ENCODE measurements at regions not wholly inside any gene's neighbourhood (a gene's known extent, or its start where the extent isn't known, plus 50 kb on each side); places are given as distances from the start of the nearest gene placed in this dataset.

DNA sequence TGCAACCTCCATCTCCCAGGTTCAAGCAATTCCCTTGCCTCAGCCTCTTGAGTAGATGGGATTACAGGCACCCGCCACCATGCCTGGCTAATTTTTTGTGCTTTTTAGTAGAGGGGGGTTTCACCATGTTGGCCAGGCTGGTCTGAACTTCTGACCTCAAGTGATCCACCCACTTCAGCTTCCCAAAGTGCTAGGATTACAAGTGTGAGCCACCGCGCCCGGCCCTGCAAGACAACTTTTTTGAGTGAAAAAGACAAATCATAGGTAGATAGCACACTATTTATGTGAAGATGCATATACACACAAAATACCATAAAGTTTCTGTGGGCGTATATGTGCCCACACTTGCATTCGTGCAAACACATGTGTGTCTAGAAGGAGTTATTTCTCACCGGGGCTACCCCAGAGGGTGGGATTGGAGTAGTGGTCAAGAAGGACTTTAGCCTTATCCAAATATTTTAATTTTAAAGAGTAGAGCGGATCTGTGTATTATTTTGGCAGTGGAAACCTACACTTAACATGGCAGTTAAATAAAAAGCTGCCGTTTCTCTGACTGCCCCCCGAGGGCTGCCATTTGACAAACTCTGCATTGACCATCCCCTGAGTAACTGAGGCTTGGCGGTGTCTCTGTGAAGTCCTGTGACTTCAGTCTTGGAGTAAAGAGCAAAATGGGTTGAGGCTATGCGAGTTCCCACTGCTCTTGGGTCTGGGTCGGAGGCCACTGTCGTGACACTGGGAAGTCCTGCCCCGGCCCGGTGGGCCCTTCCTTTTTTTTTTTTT is 93.4 kb upstream of the PTCH1 start:
- no peak for DNase-seq

DNA sequence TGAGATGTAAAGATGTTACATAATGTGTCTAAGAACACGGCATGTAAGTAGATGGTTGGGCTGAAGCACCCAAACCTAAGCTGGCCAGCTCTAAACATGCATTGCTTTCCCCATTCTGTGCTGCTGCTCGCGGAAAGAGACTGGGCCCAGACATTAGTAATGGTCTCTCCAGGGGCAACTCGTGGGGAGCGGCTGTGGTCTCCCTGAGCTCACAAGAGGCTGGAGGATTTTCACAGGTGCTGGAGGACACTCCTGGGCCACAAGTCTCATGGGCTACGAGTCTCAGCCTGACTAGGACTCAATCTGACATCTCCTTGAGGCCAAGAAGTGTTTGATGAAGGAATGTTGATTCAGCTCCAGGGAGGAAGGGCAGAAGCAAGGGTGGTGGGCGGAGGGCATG is 92.7 kb upstream of the PTCH1 start:
- DNase-seq, result no peak

DNA sequence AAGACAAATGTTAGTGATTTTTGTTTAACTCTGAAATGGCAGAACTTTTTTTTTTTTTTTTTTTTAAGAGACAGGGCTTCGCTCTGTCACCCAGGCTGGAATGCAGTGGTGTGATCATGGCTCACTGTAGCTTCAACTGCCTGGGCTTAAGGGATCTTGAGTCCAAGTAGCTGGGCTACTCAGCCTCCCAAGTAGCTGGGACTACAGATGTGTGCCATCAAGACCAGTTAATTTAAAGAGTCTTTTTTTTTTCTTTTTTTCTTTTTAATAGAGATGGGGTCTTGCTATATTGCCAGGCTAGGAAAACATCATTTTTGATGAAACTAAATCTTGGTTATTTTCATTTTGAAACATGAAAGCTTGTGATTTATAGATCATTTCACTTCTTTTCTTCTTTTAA is 91.6 kb upstream of the PTCH1 start:
- DNase-seq, result no peak

DNA sequence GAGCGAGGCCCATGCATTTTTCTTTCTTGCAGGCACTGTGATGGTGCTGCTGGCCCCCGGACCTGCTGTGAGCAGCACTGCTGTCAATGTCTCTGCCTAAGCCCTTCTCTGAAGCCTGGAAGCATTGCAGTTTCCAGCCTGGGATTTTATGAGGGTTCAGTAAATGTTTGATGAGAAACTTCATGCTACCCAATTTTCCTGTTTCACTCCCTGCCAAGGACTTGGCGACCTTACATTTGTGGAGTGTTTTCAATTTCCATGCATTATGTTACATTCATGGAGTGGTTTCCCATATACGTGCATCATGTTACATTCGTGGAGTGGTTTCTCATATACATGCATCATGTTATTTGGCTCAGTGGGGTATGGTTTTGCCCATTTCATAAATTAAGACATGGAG is 90.7 kb upstream of the PTCH1 start:
- no peak for DNase-seq

DNA sequence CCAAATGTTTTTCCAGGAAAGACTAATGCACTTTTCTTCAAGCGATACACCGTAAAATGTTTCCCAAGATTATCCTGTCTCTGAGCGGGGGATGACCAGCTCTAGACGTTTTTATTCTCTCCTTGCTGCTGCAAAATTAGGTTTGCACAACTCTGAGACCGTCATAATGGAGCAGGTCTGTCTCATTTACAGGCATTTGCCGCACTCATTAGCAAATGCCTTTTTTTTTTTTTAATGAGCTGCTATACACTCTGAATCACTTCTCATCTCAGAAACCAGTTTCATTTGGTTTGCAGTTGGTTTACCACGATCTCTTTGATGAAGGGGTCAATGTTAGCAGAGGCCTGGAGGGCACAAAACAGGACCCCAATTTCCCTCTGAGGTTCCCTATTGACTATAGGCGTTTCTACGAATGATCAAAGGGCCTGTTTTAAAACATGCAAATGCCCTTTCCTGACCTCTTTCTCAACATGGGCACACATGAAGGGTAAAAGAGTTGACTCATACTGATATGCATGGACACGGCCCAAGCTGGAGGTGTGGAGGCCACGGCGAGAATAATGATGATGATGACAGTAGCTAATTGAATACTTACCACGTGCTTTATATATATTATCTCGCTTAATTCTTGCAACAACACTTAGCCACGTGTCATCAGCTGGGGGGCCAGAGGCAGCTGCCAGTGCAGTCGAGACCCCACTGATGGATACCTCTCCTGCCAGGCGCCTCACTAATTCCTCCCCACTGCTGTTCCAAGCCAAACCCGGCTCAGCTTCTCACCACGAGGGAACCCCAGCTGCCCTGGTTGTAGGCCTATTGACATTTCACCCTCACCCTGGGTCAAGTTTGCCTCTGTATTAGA is 89.9 kb upstream of the PTCH1 start:
- DNase-seq, result no peak

DNA sequence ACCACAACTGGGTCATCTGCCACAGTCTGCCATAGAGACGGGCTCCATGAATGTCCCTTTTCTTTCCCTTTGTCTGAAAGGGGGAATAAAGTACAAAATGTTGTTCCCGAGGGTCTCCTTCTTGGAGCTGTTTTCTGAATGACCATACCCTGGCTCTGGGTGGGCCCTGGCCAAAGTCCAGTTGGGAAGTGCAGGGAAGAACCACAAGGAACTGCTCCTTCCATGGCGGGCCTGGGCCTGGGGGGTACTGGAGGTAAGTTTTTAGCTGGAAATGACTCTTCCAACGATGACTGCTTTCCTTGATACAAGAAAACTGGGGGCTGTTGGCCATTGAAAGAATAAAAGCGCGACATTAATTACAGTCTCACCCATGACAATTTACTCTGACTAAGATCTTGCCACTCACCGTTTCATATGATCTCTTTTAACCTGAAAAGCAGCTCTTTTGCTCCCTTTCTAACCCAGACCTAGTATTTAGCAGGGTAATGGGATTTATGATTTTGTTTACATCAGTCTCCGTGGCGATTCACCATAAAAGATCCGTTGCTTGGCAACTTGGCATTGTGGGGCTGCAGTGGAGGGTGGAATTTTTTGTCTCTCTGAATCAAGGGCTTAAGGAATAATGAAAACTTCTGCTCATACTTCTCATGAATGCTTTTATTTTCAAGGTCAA is 89.2 kb upstream of the PTCH1 start:
- DNase-seq, result no peak

DNA sequence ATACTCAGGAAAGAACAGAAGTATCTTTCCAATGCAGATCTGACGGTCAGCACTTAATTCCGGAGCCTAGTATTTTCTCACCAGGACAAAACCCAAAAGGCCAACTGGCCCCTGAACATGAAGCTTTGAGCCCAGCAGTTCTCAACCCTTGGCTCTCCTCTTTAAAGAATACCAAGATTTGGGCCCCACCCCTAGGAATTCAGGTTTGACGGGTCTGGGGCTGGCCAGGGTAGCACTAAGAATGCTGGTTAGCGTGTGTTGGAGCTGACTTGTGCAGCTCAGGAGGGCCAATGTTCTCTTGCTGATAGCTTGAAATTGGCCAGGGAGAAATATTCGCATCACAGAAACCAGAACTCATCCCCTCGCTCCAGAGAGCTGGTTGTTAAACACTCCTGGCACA is 88.3 kb upstream of the PTCH1 start:
- DNase-seq, result no peak

DNA sequence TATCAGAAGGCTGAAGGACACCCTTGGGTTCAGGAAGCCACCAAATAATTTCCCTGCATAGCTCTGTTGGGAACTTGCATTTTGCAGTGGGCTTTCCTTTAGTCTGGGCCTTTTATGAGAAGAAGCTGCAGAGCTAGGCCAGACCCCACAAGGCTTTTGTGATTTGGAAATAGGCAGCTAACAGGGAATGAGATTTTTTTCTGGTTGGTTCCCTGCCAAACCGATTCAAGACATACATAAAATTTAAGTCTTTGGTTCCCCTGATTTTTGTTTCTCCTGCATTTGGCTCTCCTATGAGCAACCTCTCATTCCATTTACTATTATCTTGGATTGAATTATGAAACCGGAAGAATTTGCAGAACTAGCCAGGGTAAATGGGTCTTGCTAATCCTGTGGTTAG is 81.5 kb upstream of the PTCH1 start:
- no peak for DNase-seq

DNA sequence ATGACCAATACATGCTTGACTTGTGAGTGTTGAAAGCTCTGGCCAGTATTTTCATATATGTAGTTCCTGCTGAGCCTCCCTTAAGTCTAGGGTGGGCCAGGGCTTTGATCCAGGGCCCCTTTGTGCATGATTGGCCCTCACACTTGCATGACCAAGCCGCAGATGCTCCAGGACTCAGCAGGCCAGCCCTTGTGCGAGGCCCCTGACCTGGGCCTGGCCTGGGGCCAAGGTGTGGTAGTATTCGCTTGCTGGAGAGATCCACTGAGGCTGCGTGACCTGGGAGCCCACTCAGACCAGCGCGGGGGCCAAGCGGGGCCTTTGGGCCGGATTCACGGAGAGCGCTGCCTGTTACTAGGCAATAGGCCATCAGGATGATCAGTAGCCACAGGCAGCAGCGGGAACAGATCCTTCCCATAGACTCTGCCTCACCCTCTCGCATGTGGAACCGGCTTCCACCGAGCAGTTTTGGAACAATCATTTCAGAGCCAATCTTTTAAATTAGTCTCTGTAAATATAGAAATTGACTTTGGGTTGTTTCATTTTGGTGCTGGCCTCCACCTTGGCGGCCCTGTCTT is 79.0 kb upstream of the PTCH1 start:
- DNase-seq, result no peak

DNA sequence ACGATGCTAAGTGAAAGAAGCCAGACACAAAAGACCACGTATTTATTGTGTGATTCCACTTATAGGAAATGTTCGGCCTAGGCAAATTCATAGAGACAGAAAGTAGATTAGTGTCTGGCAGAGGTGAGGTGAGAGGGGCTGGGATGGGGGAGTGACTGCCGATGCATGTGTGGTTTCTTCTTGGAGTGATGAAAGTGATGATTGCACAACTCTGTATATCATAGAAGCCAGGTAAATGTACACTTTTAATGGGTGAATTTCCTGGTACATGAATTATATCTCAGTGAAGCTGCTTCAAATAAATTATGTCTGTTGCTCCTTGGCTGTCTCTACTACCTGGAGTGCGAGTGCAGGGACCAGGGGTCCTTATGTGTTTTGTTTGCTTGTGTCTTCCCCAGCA is 76.2 kb upstream of the PTCH1 start:
- no peak for DNase-seq

DNA sequence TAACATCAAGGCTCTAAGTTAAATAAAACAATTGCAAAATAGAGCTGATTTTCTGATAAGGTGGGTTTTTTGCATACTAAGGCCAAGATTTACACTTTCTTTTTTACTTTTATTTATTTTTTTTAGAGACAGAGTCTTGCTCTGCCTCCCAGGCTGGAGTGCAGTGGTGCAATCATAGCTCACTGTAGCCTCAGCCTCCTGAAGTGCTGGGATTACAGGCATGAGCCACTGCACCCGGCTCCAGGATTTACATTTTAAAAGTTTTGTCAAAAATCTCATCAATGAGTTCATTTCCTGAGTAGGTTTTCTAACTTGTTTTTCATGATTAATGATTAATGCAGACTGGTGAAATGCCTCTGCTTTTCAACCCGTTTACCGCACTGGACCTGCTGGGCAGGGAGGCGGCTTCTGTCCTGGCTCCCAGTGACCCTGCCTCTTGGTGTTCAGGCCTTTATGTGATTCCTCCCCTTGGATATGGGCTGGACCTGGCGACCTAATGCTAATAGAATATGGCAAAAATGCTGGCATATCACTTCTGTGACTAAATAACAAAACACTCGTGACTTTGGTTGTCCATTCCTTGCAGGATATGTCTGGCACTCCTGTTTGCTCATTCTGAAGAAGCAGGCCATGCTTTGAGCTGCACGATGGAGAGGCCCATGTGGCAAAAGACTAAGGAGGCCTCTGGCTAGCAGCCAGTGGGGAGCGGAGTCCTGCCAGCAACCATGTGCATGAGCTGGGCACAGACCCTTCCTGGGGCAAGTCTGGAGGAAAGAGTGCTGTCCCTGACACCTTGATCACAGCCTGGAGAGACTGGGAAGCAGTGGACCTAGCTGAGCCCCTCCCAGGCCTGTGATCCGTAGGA is 72.2 kb upstream of the PTCH1 start:
- DNase-seq, result no peak

DNA sequence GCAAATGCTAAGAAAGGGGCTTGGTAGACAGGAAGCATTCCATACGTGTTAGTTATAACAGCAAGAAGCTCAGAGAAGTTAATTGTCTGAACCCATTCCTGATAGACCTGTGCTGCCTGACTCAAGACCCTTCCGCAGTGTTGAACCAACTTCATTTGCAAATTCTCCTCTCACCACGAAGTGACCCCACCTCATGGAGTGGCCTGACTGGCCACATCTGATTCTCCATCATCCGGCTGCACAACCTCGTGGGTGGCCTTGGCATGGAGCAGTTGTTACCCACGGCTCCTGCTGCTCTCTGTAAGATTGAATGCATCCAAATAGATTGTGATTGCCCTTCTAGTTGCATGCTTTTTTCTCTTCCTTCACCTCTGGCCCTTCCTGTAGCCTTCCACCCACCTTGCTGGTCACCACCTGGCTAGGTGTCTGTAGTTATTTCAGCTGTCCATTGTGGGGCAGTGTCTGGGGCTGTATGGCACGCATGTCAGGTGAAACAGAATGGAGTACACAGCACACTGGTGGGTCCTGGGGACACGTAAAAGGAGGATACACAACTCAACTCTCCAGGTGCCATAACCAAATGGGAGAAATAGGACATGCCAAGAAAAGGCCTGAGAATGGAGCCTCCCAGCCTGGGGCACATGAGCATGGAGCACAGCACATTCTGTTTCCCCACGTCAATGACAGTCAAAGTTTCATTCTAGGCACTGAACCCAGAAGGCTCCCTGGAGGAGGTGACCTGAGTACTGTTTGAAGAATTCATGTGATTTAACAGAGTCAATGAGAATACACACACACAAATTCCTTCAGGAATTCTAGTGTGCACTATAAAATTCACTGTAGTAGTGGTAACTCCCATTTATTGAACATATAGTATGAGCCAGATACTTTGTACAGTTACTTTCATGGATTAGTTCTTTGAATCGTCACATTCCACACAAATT is 70.5 kb upstream of the PTCH1 start:
- no peak for DNase-seq

DNA sequence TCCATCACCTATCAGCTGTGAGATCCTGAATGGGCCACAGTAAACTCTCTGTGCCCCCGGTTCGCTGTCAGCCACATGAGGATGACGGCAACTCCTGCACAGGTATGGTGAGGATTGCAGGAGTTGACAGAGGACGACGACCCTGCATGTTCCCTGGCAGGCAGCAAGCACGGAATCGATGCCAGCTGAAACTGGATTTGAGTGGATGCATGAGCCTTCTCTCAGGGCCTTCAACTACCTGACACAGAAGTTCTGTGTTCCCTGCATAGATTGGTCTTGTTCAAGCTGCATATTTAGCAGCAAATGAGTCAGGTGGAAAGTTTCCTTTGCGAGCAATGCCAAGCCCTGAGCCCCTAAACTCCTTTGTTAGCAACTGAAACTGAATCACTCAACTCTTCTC is 69.6 kb upstream of the PTCH1 start:
- DNase-seq, result no peak

DNA sequence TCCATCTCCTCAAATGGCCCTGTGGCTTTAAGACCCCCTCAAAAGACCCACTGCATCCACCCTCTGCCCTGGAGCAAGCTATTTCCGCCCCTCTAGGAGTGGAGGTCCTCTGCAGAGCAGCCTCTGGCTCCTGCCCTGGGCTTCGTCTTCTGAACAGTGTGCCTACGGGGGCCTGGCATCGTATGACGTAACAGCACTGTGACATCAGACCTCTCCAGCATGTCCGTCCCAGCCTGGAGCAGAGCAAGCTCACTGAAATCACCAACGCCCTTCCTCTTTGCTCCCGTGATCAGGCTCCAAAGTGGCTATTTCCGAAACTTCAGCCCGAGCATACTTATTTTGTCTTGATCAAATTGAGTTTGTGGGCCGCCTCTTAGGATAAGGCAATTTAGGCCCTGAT is 69.1 kb upstream of the PTCH1 start:
- no peak for DNase-seq

DNA sequence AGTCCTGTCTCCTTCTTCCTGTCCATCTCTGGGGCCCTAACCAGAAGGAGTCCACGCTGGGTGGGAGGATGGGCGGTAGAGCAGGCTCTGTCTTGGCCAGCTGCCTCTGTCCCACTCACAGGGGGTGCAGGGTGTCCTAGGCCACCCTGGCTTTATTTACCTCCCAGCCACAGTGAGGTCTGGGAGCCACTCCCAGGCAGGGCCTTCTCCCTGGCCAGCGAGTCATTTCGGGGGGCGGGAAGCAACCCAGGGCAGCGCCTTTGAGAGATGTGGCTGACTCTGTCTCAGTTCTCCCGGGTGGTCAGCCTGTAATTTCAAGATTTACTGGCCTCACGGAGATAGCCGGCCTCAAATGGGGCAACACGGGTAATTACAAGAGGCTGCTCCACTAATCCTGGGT is 67.4 kb upstream of the PTCH1 start:
- no peak for DNase-seq

DNA sequence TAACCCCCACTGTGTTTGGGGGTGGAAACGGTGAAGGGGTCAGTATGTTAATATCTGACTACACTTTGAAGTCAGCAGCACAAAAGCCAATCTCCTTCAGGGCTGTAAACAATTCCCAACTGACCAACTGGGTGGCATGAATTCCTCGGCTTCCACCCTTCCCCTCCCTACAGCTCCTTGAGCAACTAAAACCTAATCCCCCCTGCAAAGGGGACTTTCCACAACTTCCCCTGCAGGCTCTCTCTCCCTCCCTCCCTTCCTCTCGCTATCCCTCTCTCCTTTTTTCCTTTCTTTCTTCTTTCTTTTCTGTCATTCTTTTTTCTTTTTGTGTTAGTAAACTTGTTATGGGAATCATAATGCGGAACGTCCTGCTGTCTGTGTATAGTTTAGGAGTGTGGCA is 65.1 kb upstream of the PTCH1 start:
- DNase-seq, result no peak

DNA sequence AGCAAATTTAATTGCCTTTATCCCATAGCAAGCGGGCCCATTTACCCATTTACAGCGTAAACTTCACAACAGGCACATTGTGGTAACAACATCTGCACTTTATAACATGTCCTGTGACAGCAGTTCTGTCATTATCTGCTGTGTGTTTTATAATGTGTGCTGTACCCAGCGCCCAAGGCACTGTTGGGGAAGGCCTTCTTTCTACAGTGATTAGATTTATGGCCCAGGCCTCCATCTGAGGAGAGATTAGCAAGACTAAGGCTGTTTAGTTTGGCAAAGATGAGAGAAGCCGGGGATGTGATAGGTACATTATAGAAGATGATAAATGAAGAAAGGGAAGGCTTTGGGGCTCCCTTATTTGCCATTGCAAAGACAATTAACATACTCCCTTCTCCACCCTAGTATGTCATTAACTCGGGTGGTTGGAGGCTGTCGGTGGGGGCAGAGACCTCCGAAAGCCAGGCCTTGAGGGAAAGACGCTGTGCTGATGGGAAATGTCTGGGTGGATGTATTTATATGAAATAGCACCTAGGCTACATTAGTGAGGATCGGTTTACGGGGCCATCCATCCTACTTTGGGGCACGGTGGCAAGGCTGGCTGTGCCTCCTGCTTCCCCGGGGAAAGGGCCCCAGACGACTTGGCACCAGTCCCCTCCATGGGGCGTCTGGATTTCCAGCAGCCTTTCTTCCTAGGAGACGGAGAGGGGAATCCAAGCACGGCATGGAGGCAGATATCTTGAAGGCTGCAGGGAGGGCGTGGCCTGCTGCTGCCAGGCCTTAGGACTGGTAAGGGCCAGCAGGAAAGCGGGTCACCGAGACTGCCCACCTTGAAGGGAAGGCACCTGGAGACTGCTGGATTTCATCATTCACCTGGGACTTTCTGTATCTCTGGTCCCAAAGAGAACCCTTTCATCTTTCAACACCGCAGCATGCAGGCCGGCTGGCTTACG is 64.3 kb upstream of the PTCH1 start:
- no peak for DNase-seq

DNA sequence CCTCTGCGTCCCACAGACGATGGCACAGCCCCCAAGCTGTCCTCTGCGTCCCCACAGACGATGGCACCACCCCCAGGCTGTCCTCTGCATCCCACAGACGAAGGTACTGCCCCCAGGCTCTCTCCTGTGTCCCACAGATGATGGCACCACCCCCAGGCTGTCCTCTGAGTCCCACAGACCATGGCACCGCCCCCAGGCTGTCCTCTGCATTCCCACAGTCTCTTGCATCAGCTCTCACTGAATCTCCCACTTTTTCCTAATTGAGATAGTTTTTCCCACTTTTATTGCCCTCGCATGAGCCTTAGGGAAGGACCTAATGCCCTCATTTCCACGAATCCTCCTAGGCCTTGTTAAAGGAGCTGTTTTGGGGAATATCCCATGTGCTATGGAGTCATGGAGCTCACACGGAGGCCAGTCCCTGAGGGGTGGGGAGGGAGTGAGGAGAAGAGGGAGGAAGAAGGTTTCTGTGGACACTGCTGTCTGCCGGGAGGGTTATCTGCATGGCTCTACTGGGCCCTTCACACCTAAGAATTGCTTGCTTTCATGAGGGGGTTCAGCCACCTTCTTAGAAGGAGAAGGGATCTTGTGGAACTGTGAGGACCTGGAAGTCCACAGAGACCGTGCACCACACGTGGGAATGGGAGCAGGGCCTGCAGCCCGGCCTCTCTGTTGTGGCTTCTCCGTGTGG is 58.2 kb upstream of the PTCH1 start:
- no peak for DNase-seq

DNA sequence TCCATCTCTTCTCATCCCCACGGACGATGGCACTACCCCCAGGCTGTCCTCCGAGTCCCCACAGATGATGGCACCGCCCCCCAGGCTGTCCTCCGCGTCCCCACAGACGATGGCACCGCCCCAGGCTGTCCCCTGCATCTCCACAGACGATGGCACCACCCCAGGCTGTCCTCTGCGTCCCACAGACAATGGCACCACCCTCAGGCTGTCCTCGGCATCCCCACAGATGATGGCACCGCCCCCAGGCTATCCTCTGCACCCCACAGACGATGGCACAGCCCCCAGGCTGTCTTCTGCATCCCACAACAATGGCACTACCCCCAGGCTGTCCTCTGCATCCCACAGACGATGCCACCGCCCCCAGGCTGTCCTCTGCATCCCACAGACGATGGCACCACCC is 57.4 kb upstream of the PTCH1 start:
- no peak for DNase-seq

DNA sequence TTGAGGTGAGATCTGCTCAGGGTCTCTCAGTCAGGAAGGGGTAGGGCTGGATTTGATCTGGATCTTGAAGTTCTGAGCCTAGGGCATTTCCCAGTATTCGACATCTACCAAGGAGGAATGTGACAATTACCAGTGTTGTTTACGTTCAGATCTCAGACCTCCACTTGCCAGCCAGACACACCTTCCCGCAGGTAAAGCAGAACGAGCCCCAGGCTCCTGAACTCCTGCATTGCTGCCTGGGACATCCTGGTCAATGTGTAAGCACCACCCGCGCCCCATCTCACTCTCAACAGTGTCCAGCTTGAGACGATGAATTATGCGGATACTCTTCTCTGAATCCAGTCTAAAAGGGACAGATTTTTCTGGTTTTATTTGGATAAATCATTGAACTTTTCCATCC is 56.7 kb upstream of the PTCH1 start:
- no peak for DNase-seq
